Activated T-helper 17 cell treated with anti-CD3 and anti-CD28 coated beads, Interleukin-2, amount 50 U/mL, for 72 hours (primary cell): ENCODE measurements at regions not wholly inside any gene's neighbourhood (a gene's known extent, or its start where the extent isn't known, plus 50 kb on each side); places are given as distances from the start of the nearest gene placed in this dataset.
"Not testable (repeated sequence)": the region's sequence is repeated elsewhere in the genome, so short reads cannot be mapped to it uniquely, and the experiment has no call there.

Experiments
- ATAC-seq: fragments of 150-1000 bp; cut with Tn5 transposase; replicated peaks from 2 replicates; pipeline ENCODE4 v1.10.0; 2021; ENCODE audit warnings: mild to moderate bottlenecking, moderate library complexity
- H3K27ac Mint-ChIP-seq: one replicate; pipeline ENCODE4 v1.8.0; 2022; ENCODE audit warnings: mixed read lengths
- H3K27me3 Mint-ChIP-seq: one replicate; pipeline ENCODE4 v1.8.0; 2022; ENCODE audit warnings: mixed read lengths
- H3K36me3 Mint-ChIP-seq: one replicate; pipeline ENCODE4 v1.8.0; 2022; ENCODE audit warnings: low read depth, mild to moderate bottlenecking, mixed read lengths
- H3K4me1 Mint-ChIP-seq: one replicate; pipeline ENCODE4 v1.8.0; 2022; ENCODE audit warnings: mixed read lengths
- H3K4me3 Mint-ChIP-seq: one replicate; pipeline ENCODE4 v1.8.0; 2022; ENCODE audit warnings: mild to moderate bottlenecking, mixed read lengths
- H3K9me3 Mint-ChIP-seq: one replicate; pipeline ENCODE4 v1.8.0; 2022; ENCODE audit warnings: mixed read lengths

- Mint-ChIP-seq H3K9me3 (peaks cover 10% of the 10 kb centered on the region), H3K27me3 (no peaks in the 10 kb centered on the region), H3K36me3 (peaks cover 3% of the 10 kb centered on the region), H3K4me3 (peak overlapping the region; percentile 77), H3K4me1 (peaks cover 18% of the 10 kb centered on the region), H3K27ac (peak overlapping the region; percentile 76)
- peak; percentile 94 for ATAC-seq
Observed at GRCh38 chr7:149714081-149714909, 59.1 kb downstream of the ZNF467 start.

DNA sequence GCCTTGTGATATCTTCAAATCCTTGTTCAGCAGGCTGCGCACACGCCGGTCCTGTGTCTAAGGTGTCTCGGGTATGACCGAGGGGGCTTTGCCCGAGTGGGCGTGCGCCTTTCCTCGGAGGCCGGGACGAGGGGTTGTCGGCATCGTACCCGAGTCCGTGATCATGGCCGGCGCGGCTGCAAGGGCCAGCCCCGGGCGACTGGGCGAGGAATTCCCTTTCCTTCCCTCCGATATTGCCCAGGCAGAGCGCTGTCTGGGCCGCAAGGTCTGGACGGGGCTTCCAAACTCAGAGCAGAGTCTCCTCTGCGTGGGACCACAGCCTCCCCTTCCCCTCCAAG, 59.7 kb downstream of the ZNF467 start:
- H3K4me1 Mint-ChIP-seq, result peaks cover 18% of the 10 kb centered on the region
- H3K36me3 Mint-ChIP-seq, result no peaks in the 10 kb centered on the region
- H3K4me3 Mint-ChIP-seq, result peak overlapping the region; percentile 77
- H3K27me3 Mint-ChIP-seq, result no peaks in the 10 kb centered on the region
- ATAC-seq, result no peak
- H3K9me3 Mint-ChIP-seq, result peaks cover 10% of the 10 kb centered on the region
- H3K27ac Mint-ChIP-seq, result peak overlapping the region; percentile 76

GRCh38 chr7:149713061-149713730, 60.2 kb downstream of the ZNF467 start:
- Mint-ChIP-seq H3K4me3 (peak overlapping the region; percentile 77), H3K4me1 (peaks cover 18% of the 10 kb centered on the region), H3K36me3 (no peaks in the 10 kb centered on the region)

DNA sequence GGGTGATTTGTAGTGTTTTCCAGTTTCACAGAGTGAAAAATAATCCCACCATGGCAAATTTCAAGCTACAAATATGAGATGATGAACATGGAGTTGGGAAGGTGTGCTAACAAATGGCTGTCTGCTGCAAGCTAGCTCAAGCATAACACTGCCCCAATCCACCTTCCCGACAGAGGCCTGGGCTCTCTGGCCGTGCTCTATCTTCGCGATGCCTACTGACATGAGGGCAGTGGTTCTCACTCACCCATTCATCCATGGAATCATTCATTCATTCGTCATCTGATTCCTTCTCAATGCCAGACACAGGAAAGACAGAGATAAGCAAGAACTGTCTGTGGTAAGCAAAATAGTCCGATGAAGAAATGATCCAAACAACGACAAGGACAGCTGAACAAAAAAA, 65.4 kb downstream of the ZNF467 start:
- H3K27me3 Mint-ChIP-seq, result peaks cover 12% of the 10 kb centered on the region
- H3K9me3 Mint-ChIP-seq, result peaks cover 10% of the 10 kb centered on the region
- no peak for ATAC-seq
- H3K4me3 Mint-ChIP-seq, result no peak overlapping the region
- H3K27ac Mint-ChIP-seq, result no peak overlapping the region
- no peaks in the 10 kb centered on the region for H3K36me3 Mint-ChIP-seq
- H3K4me1 Mint-ChIP-seq, result peaks cover 4% of the 10 kb centered on the region

More at GRCh38 chr7:149713061-149713730, 60.2 kb downstream of the ZNF467 start:
- peaks cover 10% of the 10 kb centered on the region for H3K9me3 Mint-ChIP-seq
- no peak overlapping the region for H3K27ac Mint-ChIP-seq
- no peaks in the 10 kb centered on the region for H3K27me3 Mint-ChIP-seq
- ATAC-seq, result no peak

DNA sequence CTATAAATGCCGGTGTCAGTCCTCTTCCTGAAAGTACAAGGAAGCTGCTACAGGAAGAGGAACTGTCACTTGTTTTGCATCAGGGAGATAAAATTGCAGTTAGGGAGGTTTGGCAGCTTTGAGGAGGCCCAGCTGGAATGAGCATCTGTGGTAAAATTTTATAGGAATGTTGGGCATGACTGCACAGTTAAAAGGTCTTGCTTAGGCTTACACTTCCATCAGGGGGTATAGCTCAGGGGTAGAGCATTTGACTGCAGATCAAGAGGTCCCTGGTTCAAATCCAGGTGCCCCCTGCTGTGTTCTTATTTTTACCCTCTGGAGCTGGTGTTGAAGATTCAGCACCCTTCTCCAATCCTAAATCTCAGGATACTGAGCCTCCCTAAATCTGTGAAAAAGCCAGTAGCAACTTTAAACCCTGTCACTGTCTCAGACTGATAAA, 65.9 kb downstream of the ZNF467 start:
- no peaks in the 10 kb centered on the region for H3K36me3 Mint-ChIP-seq
- H3K27me3 Mint-ChIP-seq, result peaks cover 12% of the 10 kb centered on the region
- H3K4me3 Mint-ChIP-seq, result no peak overlapping the region
- H3K9me3 Mint-ChIP-seq, result peaks cover 10% of the 10 kb centered on the region
- H3K27ac Mint-ChIP-seq, result peak overlapping the region; percentile 1
- peaks cover 4% of the 10 kb centered on the region for H3K4me1 Mint-ChIP-seq
- ATAC-seq, result no peak

DNA sequence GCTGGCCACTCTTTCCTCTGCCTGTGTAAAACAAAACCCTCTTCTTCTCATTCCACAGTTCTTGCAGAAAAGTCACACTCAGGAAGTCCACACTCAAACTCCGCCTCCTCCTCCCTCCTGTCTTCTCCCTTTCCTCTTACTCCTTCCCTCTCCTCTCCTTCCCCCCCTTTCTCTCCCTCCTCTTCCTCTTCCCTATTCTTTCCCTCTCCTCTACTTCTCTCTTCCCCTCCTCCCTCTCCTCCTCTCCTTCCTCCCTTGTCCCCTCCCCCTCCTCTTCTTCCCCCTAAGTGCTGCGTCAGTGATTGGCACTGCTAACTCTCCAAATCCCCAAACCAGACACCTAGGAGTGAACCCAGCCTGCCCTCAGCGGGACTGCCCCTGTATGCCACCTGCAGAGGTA, 67.0 kb downstream of the ZNF467 start:
- no peak overlapping the region for H3K27ac Mint-ChIP-seq
- no peak overlapping the region for H3K4me3 Mint-ChIP-seq
- no peaks in the 10 kb centered on the region for H3K36me3 Mint-ChIP-seq
- peaks cover 9% of the 10 kb centered on the region for H3K9me3 Mint-ChIP-seq
- H3K27me3 Mint-ChIP-seq, result peaks cover 12% of the 10 kb centered on the region
- ATAC-seq, result no peak
- peaks cover 4% of the 10 kb centered on the region for H3K4me1 Mint-ChIP-seq

GRCh38 chr7:149704507-149704906, 68.9 kb downstream of the ZNF467 start:
- Mint-ChIP-seq H3K27me3 (peaks cover 19% of the 10 kb centered on the region), H3K4me1 (peaks cover 4% of the 10 kb centered on the region), H3K4me3 (no peak overlapping the region), H3K27ac (no peak overlapping the region), H3K36me3 (no peaks in the 10 kb centered on the region), H3K9me3 (peaks cover 2% of the 10 kb centered on the region)
- ATAC-seq, result no peak

DNA sequence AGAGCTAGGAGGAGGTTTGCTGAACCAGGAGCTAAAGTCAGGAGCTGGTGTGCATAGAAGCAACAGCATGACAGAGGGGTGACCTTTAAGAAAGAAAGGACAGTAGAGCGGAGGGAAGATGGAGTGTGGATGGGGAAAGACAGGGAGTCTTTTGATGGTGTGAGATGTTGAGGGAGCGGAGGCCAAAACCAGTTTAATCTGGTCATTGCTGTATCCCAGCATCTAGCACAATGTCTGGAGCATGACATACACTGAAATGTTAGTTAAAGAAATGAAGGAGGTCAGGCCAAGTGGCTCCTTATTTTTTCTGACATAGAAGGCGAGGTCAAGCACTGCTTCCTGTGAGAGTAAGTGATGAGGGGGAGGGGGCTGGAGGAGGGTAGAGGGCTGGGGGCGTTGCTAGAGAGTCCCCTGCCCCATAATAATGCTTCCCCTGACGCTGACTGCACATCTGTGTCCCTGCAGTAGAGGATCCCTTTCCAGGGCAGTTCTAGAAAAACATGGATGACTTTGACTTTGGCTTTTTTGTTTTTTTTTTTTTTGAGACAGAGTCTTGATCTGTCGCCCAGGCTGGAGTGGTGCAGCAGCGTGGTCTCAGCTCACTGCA, 70.2 kb downstream of the ZNF467 start:
- Mint-ChIP-seq H3K9me3 (peaks cover 1% of the 10 kb centered on the region), H3K4me1 (peaks cover 4% of the 10 kb centered on the region), H3K27me3 (peaks cover 19% of the 10 kb centered on the region), H3K4me3 (no peak overlapping the region), H3K27ac (no peak overlapping the region), H3K36me3 (no peaks in the 10 kb centered on the region)
- no peak for ATAC-seq

GRCh38 chr7:149701495-149702240, 71.7 kb downstream of the ZNF467 start:
- H3K36me3 Mint-ChIP-seq, result no peaks in the 10 kb centered on the region
- H3K27ac Mint-ChIP-seq, result no peak overlapping the region
- peaks cover 5% of the 10 kb centered on the region for H3K9me3 Mint-ChIP-seq
- ATAC-seq, result no peak
- peaks cover 10% of the 10 kb centered on the region for H3K27me3 Mint-ChIP-seq
- no peaks in the 10 kb centered on the region for H3K4me1 Mint-ChIP-seq
- no peak overlapping the region for H3K4me3 Mint-ChIP-seq

DNA sequence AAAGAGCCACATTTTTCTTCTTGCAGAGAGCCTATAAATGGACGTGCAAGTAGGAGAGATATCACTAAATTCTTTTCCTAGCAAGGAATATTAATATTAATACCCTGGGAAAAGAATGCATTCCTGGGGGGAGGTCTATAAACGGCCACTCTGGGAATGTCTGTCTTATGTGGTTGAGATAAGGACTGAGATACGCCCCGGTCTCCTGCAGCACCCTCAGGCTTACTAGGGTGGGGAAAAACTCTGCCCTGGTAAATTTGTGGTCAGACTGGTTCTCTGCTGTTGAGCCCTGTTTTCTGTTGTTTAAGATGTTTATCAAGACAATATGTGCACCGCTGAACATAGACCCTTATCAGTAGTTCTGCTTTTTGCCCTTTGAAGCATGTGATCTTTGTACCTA, 75.6 kb downstream of the ZNF467 start:
- H3K27me3 Mint-ChIP-seq, result peaks cover 24% of the 10 kb centered on the region
- not testable (repeated sequence) for H3K9me3 Mint-ChIP-seq, H3K4me3 Mint-ChIP-seq, H3K36me3 Mint-ChIP-seq, H3K4me1 Mint-ChIP-seq, ATAC-seq, H3K27ac Mint-ChIP-seq

DNA sequence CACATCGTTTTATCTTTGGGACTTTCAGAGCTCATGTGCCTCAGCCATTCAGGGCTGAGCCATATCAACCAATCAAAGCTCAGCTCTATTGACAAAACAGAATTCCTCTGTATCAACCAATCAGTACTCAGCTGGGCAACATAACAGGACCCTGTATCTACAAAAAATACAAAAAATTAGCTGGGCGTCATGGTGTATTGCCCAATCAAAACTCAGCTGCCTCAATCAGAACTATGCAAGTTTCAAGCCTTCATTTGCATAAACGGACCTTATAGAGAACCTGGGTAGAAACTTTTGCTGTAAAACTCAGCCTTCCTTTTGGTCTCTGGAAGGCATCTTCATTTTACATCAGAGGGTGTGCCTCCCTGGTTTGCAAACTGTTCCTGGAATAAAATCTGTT, 77.1 kb downstream of the ZNF467 start:
- Mint-ChIP-seq H3K9me3 (peaks cover 5% of the 10 kb centered on the region), H3K36me3 (no peaks in the 10 kb centered on the region), H3K4me3 (no peak overlapping the region), H3K27ac (no peak overlapping the region), H3K27me3 (peaks cover 30% of the 10 kb centered on the region), H3K4me1 (no peaks in the 10 kb centered on the region)
- ATAC-seq, result no peak

GRCh38 chr7:149692557-149692982, 80.8 kb downstream of the ZNF467 start:
- Mint-ChIP-seq H3K9me3 (no peaks in the 10 kb centered on the region), H3K36me3 (peaks cover 5% of the 10 kb centered on the region), H3K27ac (no peak overlapping the region), H3K4me1 (no peaks in the 10 kb centered on the region), H3K27me3 (peaks cover 47% of the 10 kb centered on the region), H3K4me3 (no peak overlapping the region)
- no peak for ATAC-seq

DNA sequence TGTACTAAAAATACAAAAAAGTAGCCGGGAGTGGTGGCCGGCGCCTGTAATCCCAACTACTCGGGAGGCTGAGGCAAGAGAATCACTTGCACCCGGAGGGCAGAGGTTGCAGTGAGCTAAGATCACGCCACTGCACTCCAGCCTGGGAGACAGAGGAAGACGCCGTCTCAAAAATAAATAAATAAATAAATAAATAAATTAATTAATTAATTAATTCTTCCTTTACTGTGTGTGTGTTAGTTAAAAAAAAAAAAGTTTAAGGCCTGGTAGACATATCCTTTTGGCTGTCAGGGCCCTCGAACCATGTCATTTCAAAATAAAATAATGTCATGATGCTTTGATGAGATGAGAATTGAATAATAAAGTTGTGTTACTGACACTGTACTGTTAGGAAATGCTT, 81.3 kb downstream of the ZNF467 start:
- ATAC-seq, result no peak
- H3K4me3 Mint-ChIP-seq, result no peak overlapping the region
- no peaks in the 10 kb centered on the region for H3K4me1 Mint-ChIP-seq
- H3K27ac Mint-ChIP-seq, result no peak overlapping the region
- H3K27me3 Mint-ChIP-seq, result peaks cover 47% of the 10 kb centered on the region
- no peaks in the 10 kb centered on the region for H3K9me3 Mint-ChIP-seq
- H3K36me3 Mint-ChIP-seq, result peaks cover 5% of the 10 kb centered on the region

- H3K27me3 Mint-ChIP-seq, result peaks cover 51% of the 10 kb centered on the region
- ATAC-seq, result no peak
Observed at GRCh38 chr7:149690688-149691446, 82.5 kb downstream of the ZNF467 start.

More at GRCh38 chr7:149690688-149691446, 82.5 kb downstream of the ZNF467 start:
- Mint-ChIP-seq H3K4me1 (no peaks in the 10 kb centered on the region), H3K36me3 (peaks cover 5% of the 10 kb centered on the region), H3K4me3 (no peak overlapping the region), H3K9me3 (no peaks in the 10 kb centered on the region), H3K27ac (no peak overlapping the region)
